Cerebellar nuclear complex (tissue), 1 donor: ENCODE measurements at regions not wholly inside any gene's neighbourhood (a gene's known extent, or its start where the extent isn't known, plus 50 kb on each side); places are given as distances from the start of the nearest gene placed in this dataset.
"Not testable (repeated sequence)": the region's sequence is repeated elsewhere in the genome, so short reads cannot be mapped to it uniquely, and the experiment has no call there.

Experiments
- DNase-seq, 2 experiments: peaks; one replicate each; lab custom pipeline; 2025; lab: John Stamatoyannopoulos, UW

DNA sequence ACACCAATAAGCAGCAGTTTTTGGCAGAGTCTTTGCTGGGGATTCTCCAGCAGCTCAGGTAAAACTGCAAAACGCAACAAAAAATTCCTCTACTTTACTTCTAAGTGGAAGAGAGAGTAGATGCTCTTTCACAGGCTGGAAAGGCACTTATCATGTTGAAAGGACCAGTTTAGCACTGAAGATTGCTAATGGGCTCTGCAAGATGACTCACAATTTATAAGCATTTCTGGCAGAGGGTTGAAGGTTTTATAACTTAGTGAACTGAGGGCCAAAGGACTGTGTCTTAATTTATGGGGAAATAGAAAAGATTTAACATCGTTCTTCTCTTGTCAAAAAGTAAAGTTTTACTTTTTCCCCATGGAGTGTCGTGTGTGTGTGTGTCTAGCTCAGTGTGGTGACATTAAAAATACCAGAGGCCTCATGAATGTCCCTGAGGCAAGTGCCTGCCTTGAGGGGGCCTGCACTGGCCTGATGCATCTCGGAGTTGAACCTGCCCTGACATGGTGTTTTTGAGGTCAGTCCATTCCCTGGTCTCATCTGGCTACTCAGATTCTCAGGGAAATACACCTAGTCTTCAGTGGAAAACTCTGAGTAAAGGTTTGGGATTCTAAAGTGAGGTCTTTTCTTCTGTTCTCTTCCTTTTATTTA lies 1092.0 kb downstream of the NAALADL2 start:
- no peak for DNase-seq

DNA sequence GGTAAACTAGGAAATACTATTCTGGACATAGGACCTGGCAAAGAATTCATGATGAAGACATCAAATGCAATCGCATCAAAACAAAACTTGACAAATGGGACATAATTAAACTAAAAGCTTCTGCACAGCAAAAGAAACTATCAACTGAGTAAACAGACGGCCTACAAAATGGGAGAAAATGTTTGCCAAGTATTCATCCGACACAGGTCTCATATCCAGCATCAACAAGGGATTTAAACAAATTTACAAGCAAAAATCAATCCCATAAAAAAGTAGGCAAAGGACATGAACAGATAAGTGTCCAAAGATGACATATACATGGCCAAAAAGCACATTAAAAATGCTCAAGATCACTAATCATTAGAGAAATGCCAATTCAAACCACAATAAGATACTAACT lies 1088.9 kb downstream of the NAALADL2 start:
- DNase-seq = no peak

DNA sequence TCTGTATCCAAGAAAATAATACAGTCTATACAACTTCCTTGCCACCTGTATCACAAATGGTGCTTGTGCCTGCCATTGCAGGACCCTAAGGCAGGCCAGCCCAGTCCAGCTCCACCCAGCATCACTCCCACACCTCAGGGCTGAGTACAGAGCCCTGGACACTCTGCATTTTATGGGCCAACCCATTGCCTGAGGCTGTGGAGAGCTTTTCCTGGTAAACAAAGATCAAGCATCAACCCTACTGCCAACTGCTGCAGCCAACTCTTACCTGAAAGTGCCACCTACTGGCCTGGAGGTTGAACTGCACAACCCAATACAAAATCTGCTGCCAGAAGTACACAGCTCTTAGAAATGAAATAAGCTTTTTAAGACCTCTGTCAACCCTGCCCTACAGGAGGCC lies 1082.2 kb downstream of the NAALADL2 start:
- no peak for DNase-seq

DNA sequence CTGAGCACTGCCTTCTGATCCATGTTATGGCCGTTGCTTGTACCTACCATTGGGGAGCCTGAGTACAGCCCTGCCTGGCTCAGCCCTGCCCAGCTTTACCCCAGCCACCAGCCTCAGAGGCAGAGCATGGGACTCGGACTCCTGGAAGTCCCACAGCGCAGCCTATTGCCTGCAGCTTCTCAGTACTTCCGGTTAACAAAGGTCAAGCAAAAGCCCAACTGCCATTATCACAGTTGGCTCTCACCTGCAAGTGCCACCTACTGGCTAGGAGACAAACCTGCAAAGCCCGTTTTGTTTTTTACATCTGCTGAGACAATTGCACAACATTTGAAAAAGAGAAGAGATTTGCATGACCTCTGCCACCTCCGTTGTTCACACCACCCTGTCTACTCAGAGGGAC lies 1081.7 kb downstream of the NAALADL2 start:
- no peak for DNase-seq

DNA sequence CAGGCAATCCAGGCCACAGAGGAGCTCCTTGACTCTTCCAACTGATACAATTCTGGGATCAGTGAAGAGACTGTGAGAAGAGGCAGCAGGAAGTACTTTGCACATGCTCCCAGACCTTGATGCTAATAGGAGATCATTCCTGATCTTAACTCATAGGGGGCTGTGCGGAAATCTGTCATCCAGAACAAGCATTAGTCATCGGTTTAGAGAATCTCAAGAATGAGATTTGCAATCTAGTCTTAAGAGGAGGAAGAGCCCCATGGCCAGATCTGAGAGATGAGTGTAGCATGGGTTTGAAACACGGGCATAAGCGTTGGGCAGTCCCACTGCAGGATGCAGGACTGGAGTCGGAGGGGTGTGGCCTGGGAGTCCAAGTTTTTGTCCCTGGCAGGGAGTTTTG lies 1081.1 kb downstream of the NAALADL2 start:
- DNase-seq = no peak

DNA sequence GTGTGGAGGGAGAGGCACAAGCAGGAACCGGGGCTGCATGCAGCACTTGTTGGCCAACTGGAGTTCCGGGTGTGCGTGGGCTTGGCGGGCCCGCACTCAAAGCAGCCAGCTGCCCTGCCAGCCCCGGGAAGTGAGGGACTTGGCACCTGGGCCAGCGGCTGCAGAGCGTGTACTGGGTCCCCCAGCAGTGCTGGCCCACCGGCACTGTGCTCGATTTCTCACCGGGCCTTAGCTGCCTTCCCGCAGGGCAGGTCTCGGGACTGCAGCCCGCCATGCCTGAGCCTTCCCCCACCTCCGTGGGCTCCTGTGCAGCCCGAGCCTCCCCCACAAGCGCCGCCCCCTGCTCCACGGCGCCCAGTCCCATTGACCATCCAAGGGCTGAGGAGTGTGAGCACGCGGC lies 1078.2 kb downstream of the NAALADL2 start:
- not testable (repeated sequence) for DNase-seq

DNA sequence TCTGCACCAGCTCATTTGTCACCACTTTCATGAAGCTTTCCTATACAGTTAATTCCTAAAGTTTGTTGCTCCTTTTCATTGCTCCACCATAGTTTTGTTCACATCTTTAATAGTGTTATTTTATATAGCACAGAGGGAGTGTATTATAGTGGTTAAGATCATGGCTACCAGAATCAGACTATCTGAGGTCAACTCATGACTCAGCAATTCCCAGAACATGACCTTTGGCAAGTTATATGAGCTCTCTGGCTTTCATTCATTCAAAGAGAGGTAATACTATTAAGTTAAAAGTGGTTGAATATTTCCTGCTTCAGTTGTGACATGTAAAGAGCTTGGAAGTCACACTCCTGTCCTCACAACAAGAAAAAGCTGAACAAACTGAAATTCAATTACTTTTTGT lies 1073.5 kb downstream of the NAALADL2 start:
- DNase-seq = no peak

DNA sequence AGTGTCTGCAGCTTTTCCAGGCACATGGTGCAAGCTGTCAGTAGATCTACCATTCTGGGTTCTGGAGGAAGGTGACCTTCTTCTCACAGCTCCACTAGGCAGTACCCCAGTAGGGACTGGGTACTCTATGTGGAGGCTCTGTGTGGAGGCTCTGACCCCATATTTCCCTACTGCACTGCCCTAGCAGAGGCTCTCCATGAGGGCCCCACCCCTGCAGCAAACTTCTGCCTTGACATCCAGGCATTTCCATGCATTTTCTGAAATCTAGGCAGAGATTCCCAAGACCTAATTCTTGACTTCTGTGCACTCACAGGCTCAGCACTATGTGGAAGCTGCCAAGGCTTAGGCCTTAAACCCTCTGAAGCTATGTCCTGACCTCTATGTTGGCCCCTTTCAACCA lies 1060.0 kb downstream of the NAALADL2 start:
- DNase-seq = no peak

DNA sequence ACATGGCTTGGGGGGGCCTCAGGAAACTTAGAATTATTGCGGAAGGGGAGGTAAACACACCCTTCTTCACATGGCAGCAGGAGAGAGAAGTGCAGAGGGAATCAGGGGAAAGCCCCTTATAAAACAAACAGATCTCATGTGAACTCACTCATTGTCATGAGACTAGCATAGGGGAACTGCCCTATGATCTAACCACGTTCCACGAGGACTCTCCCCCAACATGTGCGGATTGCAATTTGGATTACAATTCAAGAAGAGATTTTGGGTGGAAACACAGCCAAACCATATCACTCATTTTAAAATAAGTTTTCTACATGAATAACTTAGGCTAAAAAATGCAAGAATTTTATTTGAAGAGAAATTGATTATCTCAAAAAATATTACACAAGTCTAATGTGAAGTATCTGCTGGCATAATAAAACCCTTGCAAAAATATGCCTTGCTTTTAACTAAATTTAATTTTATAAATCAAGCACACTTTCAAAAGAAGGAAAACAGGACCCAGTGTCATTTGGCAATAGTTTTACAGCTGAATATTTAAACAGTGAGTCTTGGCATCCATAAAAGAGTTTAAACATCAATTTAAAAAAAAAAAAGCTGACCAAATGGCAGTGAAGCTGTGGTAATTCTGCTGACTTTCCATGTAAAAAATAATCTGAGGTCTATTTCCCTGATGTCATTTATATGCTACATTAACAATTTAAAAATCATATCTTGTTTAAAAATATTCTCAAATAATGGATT lies 1057.2 kb downstream of the NAALADL2 start:
- no peak for DNase-seq

DNA sequence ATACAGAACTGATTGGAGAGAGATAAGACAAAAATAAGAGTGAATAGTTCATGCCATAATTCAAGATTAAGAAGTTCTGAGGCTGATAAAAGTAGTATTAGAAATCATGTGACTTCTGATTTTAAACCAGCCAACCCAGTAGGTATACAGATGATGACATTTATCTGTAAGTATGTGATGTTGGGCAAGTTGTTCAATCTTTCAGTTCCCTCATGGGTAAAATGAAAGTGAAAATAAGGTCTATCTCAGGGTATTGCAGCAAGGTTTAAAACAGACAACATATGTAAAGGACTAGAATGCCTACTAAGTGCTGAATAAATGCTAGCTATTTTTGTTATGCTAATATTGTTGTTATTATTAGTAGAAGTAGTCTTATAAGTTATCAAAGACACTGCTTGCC lies 1055.7 kb downstream of the NAALADL2 start:
- DNase-seq = no peak

DNA sequence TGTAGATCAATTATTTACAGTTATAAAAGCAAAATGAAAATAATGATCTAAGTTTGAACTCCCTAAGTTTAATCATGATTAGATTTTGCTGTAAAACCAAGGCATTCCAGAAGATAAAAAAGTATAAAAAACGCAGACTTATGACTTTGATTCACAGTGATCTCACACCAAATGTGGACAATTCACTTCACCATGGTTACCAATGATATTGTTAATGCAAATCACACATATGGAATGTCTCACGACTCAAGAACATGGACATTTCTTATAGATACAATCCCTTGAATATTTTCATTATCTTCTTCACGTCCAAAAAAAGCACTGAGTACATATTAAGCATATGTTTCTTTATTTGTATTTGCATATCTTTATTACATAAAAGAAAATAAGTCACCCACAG lies 1054.2 kb downstream of the NAALADL2 start:
- DNase-seq = no peak

DNA sequence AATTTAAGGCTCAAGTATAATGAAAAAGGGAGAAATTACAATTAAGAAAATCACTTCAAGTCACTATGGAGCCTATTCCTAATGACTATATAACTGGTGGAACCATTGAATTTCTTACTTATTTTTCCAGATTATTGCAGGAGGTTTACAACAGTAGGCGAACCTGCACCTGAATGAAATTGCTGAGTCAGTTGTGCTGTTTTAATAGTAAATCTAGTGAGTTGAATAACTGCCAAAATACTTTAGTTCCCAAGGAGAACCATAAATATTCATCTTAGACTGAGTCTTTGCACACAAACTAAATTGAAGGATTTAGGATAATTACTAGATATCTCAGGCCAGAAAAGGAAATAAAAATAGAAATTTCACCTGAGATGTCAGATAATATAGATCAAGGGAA lies 1052.8 kb downstream of the NAALADL2 start:
- DNase-seq = no peak

DNA sequence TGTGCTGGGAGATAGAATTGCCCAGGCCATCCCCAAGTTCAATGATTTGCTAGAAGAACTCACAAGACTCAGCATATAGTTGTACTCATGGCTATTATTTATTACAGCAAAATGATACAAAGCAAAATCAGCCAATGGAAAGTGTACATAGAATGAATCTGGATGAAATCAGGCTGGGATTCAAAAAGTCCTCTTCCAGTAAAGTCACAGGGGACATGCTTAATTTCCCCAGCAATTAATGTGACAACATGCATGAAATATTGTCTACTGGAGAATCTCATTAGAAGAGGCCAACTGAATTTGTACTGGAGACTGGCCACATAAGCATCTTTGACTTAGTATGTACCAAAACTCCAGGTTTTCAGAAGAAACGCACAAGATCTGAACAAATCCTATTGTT lies 1043.1 kb downstream of the NAALADL2 start:
- DNase-seq = no peak

DNA sequence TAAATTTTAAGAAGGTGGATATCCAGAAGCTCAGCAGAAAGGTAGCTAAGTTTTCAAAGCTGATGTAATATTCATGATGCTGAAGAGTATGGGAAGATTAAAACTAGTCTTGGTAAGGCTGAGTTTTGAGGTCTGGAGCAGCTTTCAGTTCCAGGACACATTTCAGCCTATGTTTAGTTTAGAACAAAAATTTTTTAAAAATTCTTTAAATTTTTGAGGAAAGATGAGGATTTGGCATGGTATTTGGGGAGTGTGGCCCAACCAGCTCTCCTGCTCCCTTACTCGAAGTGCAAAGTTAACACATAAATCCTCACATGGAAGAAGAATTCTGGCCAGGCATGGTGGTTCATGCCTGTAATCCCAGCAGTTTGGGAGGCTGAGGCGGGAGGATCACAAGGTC lies 1039.1 kb downstream of the NAALADL2 start:
- DNase-seq = no peak

DNA sequence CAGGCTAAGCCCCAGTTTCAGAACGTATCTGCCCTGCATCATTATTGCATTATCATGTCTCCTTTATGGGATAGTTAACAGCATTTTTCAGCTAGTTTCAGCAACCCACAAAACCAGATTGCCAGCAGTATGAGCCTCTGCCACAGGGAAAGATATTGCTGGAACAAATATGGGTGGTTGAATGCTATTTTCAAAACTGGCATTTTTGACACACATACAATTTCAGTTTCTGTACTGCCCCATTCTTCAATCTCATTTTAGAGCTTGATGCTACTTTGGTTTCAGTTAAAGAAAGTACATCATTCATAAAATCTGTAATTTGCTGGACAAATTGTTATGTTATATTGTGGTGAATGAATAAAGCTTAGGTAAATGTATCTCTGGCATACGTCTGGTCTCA lies 1037.5 kb downstream of the NAALADL2 start:
- no peak for DNase-seq

DNA sequence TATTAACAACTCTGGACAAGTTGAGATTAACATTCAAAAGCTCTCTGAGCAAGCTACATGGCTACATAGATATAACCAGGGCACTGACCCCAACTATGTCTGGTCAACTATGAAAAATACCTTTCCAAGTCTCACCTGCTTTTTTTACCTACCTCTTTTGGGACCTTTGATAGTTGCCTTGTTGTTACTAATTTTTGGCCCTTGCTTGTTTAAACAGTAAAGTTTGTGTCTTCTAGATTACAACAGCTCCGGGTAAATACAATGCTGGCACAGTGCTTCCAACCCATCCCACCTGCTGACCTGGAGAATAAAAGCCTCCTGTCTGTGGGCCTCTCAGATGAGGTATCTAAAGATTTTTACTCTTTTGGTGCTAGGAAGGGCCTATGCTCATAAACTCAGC lies 1036.6 kb downstream of the NAALADL2 start:
- DNase-seq = no peak

DNA sequence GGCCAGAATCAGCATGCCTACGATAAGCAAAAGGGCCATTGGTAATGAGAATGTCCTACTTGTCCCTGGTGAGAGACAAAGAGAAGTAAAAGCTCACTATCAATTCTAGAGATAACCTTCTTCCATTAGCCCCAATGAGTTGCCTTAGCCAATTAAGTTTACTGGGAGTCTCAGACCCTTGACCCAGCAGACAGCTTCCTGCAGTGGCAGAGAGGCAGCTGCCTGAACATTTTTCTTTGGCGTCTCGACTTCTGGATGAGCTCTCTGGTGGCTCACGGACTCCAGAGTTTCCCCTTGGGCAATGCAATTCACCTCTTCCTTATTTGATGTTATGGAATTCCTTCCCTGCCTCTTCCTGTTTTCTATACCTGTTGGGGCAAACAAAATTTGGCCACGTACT lies 1034.4 kb downstream of the NAALADL2 start:
- DNase-seq = no peak

DNA sequence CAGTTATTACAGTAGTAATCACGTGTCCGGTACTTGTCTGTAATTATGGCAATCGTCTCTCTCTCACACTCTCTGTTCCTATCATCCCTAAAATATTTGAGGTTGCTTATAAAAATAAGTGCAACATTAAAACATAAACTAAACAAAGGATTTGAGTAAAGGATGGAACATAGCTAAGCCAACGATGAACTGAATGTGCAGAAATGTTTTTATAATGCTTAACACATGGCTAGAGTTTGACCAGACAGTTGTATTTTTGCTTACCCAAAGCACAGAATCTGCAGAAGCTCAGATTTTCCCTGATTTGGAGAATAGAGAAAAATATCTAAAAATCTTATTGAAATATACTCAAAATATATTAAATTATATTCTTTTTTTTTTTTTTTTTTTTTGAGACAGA lies 1030.9 kb downstream of the NAALADL2 start:
- DNase-seq = no peak

DNA sequence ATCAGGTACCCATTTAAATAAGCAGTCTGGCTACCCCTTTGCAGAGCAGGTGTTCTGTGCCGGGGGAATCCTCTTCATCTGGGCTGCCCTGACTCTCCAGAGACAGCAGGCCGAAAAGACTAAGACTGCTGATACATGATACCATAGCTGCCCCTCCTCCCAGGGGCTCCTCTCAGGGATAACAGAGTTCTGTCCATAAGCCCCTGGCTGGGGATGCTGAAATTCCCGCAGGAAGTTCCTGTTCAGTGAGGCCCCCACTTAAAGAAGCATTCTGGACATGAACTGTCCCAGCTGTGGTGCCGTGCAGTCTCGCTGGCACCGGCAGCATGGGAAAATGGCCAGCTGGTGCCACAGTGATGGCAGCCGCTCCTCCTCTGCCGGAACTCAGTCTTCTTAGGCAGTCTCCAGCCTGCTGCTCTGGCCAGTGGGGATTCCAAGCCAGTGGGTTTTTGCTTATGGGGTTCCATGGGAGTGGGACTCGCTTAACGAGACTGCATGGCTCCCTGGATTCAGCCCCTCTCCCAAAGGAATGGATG lies 1026.2 kb downstream of the NAALADL2 start:
- DNase-seq = no peak

DNA sequence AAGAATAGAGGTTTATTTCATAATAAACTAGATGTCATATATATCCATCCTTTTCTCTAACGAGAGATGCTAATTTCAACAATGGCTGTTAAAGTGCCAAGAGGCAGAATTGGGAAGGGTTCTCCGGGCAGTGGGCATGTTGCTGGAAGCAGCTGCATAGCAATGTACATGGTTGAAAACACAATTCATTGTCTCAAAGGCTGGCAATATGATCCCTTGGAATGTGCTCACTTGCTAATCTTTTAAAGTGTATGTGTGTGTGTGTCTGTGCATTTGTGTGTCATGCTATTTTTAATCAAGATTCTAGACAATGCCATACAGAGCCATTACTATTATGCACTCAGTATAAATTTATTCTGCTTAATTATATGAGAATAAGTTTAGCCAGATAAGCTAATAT lies 1020.3 kb downstream of the NAALADL2 start:
- no peak for DNase-seq

DNA sequence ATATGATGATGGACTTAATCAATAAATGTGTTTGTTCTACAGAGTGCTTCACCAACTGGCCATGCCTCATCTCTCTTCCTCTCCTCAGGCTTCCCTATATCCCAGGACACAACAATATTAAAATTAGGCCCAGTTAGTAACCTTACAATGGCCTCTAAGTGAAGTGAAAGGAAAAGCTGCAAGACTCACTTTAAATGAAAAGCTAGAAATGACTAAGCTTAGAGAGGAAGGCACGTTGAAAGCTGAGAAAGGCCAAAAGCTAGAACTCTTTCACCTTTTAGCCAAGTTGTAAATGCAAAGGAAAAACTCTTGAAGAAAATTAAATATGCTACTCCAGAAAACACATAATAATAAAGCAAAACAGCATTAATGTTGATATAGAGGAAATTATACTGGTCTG lies 1010.3 kb downstream of the NAALADL2 start:
- DNase-seq = no peak

DNA sequence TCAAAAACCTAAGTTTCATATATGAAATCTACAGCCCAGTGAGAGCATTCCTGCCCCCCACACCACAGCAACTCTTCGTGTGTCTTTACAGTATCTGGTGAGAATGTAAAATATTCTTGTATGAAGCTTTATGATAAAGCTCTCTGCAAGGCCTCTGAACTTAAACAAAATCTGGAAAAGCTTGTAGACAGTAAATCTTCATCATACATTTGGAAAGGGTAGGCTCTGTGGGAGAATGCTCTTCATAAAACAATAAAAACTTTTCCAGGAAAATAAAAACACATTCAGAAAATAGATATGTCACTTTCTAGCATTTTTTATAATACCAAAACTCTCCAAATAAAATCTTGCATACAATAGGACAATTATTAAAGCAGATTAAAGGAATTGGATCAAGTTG lies 1009.5 kb downstream of the NAALADL2 start:
- DNase-seq = no peak

DNA sequence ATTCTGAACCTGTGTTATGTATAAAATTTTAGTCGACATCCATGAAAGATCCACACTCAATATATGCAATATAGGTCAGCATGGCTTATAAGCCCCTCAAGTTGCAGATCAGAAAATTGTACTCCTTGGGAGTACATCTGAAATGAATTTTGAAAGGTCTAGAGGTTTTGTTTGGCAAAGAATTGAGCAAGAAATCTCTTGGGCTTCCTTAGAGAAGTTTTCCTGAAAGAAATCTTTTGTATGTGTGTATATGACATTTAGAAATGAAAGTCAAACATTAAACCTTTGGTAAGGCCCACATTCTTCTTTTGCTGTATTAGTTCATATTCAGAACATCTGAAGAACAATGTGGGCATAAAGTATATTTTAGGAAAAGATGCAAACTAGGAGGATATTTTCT lies 1006.6 kb downstream of the NAALADL2 start:
- DNase-seq = no peak

DNA sequence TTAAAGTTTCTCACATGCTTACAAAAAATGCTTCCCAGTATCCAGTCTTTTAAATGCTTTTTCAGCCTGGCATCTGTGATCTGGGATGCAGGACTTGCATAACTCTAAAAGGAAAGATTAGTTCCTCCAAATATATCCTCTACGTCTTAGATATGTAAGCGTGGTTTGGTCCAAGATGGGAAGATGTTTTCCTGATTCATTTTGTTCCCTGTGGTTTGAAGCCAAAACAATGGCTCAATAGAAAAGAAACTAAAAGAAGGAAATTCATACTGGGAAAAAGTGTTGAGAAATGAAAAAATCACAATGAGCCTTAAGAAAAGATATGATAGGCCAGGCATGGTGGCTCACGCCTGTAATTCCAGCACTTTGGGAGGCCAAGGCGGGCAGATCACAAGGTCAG lies 1002.8 kb downstream of the NAALADL2 start:
- no peak for DNase-seq
